SK-N-SH treated with all-trans-retinoic acid at 6 μM for 48 hours (cell line): ENCODE measurements at regions not wholly inside any gene's neighbourhood (a gene's known extent, or its start where the extent isn't known, plus 50 kb on each side); places are given as distances from the start of the nearest gene placed in this dataset.
A peak's percentile ranks its signal among the peaks of the same experiment; 100 is the strongest.

ENCODE experiments used
- ARNTL ChIP-seq: fragments of 450-650 bp; formaldehyde crosslinking; IDR thresholded peaks from 2 replicates; pipeline ENCODE4 v1.5.0; 2020; ENCODE audit warnings: low read depth, mild to moderate bottlenecking, moderate library complexity, borderline replicate concordance
- CSDC2 ChIP-seq: fragments of 250-450 bp; sonication (Bioruptor Pico); IDR thresholded peaks from 2 replicates; pipeline ENCODE4 v1.5.0; 2020; ENCODE audit warnings: mild to moderate bottlenecking, moderate library complexity
- GLIS3 ChIP-seq: fragments of 250-450 bp; sonication (Bioruptor Pico); IDR thresholded peaks from 2 replicates; pipeline ENCODE4 v1.5.0; 2020; ENCODE audit warnings: mild to moderate bottlenecking, moderate library complexity
- PATZ1 ChIP-seq: fragments of 250-450 bp; sonication (Bioruptor Pico); IDR thresholded peaks from 2 replicates; pipeline ENCODE4 v1.8.0; 2020; ENCODE audit warnings: mild to moderate bottlenecking, moderate library complexity, borderline replicate concordance
- SNAI2 ChIP-seq: fragments of 250-450 bp; sonication (Bioruptor Pico); IDR thresholded peaks from 2 replicates; pipeline ENCODE4 v1.5.0; 2020; ENCODE audit warnings: mild to moderate bottlenecking, moderate library complexity
- TOX ChIP-seq: fragments of 250-450 bp; sonication (Bioruptor Pico); IDR thresholded peaks from 2 replicates; pipeline ENCODE4 v1.8.0; 2021; ENCODE audit warnings: mild to moderate bottlenecking, moderate library complexity, borderline replicate concordance
- ZC3H10 ChIP-seq: fragments of 250-450 bp; sonication (Bioruptor Pico); IDR thresholded peaks from 2 replicates; pipeline ENCODE4 v1.5.1; 2021; ENCODE audit warnings: mild to moderate bottlenecking, moderate library complexity
- ZFP30 ChIP-seq: fragments of 450-650 bp; formaldehyde crosslinking; IDR thresholded peaks from 2 replicates; pipeline ENCODE4 v1.5.0; 2022; ENCODE audit warnings: mild to moderate bottlenecking, moderate library complexity
- ZNF565 ChIP-seq: fragments of 450-650 bp; formaldehyde crosslinking; conservative IDR thresholded peaks from 2 replicates; pipeline ENCODE4 v1.5.0; 2020; ENCODE audit warnings: low read depth, mild to moderate bottlenecking, moderate library complexity
- ZNF8 ChIP-seq: fragments of 450-650 bp; formaldehyde crosslinking; IDR thresholded peaks from 2 replicates; pipeline ENCODE4 v1.5.0; 2020; ENCODE audit warnings: mild to moderate bottlenecking, moderate library complexity
- TF ChIP-seq, protein P1 (sequence below): fragments of 250-450 bp; sonication (Bioruptor Pico); IDR thresholded peaks from 2 replicates; pipeline ENCODE4 v1.8.0; 2021; ENCODE audit warnings: low read depth, mild to moderate bottlenecking, moderate library complexity, borderline replicate concordance
- TF ChIP-seq, protein P2 (sequence below): fragments of 250-450 bp; sonication (Bioruptor Pico); IDR thresholded peaks from 2 replicates; pipeline ENCODE4 v1.5.1; 2020; ENCODE audit warnings: low read depth, mild to moderate bottlenecking, moderate library complexity

- TF ChIP-seq PATZ1 (CRISPR knock-in tag) (no peak), SNAI2 (no peak), ZFP30 (CRISPR knock-in tag) (no peak), ARNTL (CRISPR knock-in tag) (no peak), GLIS3 (CRISPR knock-in tag) (no peak), TOX (CRISPR knock-in tag) (no peak), ZNF8 (CRISPR knock-in tag) (no peak), CSDC2 (CRISPR knock-in tag) (no peak), ZC3H10 (CRISPR knock-in tag) (no peak), ZNF565 (no peak)
- TF ChIP-seq, protein P1, sequence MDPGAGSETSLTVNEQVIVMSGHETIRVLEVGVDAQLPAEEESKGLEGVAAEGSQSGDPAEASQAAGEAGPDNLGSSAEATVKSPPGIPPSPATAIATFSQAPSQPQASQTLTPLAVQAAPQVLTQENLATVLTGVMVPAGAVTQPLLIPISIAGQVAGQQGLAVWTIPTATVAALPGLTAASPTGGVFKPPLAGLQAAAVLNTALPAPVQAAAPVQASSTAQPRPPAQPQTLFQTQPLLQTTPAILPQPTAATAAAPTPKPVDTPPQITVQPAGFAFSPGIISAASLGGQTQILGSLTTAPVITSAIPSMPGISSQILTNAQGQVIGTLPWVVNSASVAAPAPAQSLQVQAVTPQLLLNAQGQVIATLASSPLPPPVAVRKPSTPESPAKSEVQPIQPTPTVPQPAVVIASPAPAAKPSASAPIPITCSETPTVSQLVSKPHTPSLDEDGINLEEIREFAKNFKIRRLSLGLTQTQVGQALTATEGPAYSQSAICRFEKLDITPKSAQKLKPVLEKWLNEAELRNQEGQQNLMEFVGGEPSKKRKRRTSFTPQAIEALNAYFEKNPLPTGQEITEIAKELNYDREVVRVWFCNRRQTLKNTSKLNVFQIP (CRISPR knock-in tag) = no peak
- TF ChIP-seq, protein P2, sequence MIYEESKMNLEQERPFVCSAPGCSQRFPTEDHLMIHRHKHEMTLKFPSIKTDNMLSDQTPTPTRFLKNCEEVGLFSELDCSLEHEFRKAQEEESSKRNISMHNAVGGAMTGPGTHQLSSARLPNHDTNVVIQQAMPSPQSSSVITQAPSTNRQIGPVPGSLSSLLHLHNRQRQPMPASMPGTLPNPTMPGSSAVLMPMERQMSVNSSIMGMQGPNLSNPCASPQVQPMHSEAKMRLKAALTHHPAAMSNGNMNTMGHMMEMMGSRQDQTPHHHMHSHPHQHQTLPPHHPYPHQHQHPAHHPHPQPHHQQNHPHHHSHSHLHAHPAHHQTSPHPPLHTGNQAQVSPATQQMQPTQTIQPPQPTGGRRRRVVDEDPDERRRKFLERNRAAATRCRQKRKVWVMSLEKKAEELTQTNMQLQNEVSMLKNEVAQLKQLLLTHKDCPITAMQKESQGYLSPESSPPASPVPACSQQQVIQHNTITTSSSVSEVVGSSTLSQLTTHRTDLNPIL (CRISPR knock-in tag) = 0 out of 2 replicates have a peak, but pooled peaks have one; percentile 25
These were observed 128.5 kb upstream of the RGS6 start for GRCh38 chr14:71803539-71804260.
